Fibroblast of pulmonary artery (primary cell): ENCODE measurements at regions not wholly inside any gene's neighbourhood (a gene's known extent, or its start where the extent isn't known, plus 50 kb on each side); places are given as distances from the start of the nearest gene placed in this dataset.

Source experiments
- DNase-seq: peaks from one replicate; pipeline ENCODE4 v3.0.0-alpha.2; 2010; ENCODE audit warnings: low read depth
- H3K4me3 ChIP-seq: replicated peaks from 2 replicates; pipeline ENCODE4 v1.5.1; 2011; ENCODE audit warnings: low read depth, mild to moderate bottlenecking, control low read depth, low read length, moderate library complexity
- TF ChIP-seq, protein P1 (sequence below): IDR thresholded peaks from 2 replicates; pipeline ENCODE4 v1.5.1; 2011; ENCODE audit warnings: mild to moderate bottlenecking, control low read depth, low read length, inconsistent platforms; ENCODE audit errors: missing control alignments

DNA sequence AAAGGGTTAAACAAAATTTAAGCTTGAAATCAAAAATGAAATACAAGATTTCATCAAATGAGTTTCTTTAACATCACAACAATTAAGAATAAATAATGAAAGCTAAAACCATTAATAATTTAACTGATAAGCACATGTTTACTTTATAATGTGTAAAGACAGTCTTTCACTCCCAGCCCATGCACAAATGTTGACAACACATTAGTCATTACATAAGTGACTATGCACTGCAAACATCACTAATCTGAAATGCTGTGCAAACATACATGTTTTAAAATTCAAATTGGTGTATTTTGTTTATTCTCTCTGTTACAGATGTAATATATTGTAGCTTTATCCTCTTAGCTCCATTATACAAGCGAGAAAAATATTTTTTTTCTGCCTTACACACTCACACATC, 220.6 kb upstream of the CPXCR1 start:
- DNase-seq = no peak
- no peak overlapping the region for H3K4me3 ChIP-seq
- TF ChIP-seq, protein P1, sequence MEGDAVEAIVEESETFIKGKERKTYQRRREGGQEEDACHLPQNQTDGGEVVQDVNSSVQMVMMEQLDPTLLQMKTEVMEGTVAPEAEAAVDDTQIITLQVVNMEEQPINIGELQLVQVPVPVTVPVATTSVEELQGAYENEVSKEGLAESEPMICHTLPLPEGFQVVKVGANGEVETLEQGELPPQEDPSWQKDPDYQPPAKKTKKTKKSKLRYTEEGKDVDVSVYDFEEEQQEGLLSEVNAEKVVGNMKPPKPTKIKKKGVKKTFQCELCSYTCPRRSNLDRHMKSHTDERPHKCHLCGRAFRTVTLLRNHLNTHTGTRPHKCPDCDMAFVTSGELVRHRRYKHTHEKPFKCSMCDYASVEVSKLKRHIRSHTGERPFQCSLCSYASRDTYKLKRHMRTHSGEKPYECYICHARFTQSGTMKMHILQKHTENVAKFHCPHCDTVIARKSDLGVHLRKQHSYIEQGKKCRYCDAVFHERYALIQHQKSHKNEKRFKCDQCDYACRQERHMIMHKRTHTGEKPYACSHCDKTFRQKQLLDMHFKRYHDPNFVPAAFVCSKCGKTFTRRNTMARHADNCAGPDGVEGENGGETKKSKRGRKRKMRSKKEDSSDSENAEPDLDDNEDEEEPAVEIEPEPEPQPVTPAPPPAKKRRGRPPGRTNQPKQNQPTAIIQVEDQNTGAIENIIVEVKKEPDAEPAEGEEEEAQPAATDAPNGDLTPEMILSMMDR = no peak

- TF ChIP-seq, protein P1 = no peak
- no peak for DNase-seq
- H3K4me3 ChIP-seq = no peak overlapping the region
Measured at GRCh38 chrX:88558421-88558820, 188.6 kb upstream of the CPXCR1 start.

DNA sequence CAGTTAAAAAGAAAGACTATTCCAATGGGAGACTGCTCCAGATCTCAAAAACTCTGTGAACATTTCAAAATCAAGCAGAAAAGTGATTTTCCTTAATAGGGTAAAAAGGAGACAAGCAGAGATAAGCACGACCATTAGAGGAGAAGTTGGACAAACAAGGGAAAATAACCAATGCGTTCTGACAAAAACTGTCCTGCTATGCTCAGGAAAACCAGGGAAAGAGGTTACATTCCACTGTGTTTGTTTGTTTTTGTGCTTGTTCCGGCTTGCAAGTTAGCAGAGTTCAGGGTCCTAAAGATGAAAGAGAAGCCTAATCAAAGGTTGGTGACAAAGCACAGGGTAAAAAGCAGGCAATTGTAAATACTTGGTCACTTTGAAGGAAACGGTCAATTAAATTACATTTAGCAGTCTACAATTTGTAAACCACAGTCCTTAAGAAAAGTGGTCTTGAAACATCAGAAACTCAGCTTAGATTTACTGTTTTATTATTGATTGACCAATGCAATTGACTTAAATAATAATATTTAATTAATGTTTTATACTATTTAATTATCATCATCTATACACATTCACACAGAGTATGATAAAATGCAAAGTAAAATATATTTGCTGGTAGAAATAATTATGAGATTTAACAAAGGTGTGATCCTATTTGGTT, 186.2 kb upstream of the CPXCR1 start:
- TF ChIP-seq, protein P1 = no peak
- no peak overlapping the region for H3K4me3 ChIP-seq
- DNase-seq = no peak

DNA sequence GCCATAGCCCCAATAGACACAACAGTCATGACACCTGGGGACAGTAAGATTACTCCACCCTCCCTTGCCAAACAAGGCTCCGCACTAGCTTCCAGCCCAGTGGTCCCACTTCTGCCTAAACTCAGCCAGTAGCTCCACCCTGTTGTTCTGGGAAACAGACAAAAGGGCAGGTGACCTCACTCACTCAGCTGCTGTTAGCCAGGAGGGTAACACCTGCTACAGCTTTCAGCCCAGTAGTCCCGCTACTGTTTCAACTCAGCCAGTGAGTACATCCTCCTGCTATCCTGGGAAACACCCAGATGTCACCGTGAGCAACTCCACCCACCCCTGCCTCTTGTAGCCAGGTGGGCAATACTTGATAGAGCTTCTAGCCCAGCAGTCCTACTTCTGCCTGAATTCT, 162.7 kb upstream of the CPXCR1 start:
- no peak for DNase-seq
- H3K4me3 ChIP-seq = no peak overlapping the region
- TF ChIP-seq, protein P1 = no peak

GRCh38 chrX:88586317-88586716, 160.7 kb upstream of the CPXCR1 start:
- no peak for DNase-seq
- H3K4me3 ChIP-seq = no peak overlapping the region
- TF ChIP-seq, protein P1 = no peak

DNA sequence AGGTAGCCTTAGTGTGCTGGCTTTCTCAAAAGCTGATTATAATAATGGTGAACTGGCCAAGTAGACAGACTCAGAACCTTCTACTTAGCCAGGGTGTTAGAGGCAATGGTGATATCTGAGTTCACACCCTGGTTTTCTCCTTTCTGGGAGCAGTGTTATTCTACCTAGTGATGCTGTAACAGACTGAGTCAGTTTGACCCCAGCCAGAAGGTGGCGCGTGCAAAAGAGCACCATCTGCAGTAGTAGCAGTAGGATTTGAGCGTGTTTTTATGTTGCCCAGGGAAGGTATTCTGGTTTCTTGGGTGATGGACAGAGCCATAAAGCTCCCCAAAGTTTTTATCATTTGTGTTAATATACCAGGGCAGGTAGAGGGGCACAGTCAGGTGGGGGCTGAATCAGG, 143.8 kb upstream of the CPXCR1 start:
- H3K4me3 ChIP-seq = no peak overlapping the region
- TF ChIP-seq, protein P1 = no peak
- no peak for DNase-seq
